ENCODE measurements at regions not wholly inside any gene's neighbourhood (a gene's known extent, or its start where the extent isn't known, plus 50 kb on each side); places are given as distances from the start of the nearest gene placed in this dataset.

GRCh38 chr2:215780313-215780712 lies 233.0 kb downstream of the MREG start:
- no peak overlapping the region for H3K4me3 ChIP-seq (ENCODE audit: control insufficient read depth, low read depth, low read length)
- no peak for DNase-seq (ENCODE audit: low read depth)
- TF ChIP-seq, protein P1, sequence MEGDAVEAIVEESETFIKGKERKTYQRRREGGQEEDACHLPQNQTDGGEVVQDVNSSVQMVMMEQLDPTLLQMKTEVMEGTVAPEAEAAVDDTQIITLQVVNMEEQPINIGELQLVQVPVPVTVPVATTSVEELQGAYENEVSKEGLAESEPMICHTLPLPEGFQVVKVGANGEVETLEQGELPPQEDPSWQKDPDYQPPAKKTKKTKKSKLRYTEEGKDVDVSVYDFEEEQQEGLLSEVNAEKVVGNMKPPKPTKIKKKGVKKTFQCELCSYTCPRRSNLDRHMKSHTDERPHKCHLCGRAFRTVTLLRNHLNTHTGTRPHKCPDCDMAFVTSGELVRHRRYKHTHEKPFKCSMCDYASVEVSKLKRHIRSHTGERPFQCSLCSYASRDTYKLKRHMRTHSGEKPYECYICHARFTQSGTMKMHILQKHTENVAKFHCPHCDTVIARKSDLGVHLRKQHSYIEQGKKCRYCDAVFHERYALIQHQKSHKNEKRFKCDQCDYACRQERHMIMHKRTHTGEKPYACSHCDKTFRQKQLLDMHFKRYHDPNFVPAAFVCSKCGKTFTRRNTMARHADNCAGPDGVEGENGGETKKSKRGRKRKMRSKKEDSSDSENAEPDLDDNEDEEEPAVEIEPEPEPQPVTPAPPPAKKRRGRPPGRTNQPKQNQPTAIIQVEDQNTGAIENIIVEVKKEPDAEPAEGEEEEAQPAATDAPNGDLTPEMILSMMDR (IDR thresholded peaks at IDR 0.05; ENCODE audit: control insufficient read depth, insufficient read depth, low read depth, low read length, missing control alignments), result no peak

DNA sequence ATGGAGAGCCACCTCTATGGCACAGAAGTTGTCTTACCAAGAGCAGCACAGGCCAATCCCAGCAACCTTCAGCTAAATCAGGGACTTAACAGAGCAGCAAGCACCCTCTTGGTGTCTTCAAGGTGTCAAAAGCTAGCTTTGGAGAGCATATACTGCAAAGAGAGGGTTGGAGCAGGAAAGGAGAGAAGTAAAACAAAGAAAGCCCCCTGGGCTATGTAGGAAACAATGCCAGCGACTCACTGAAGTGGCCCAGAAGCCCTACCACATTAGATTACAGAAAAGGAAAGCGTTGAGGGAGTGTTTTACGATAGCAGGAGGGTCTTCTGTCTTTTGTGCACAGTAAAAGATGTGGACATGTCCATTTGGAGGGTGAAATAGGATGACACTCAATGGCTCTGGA lies 233.4 kb downstream of the MREG start:
- TF ChIP-seq, protein P1 (IDR thresholded peaks at IDR 0.05; ENCODE audit: control insufficient read depth, insufficient read depth, low read depth, low read length, missing control alignments), result no peak
- DNase-seq (ENCODE audit: low read depth), result no peak

GRCh38 chr2:215777465-215778044 lies 235.8 kb downstream of the MREG start:
- TF ChIP-seq, protein P1 (IDR thresholded peaks at IDR 0.05; ENCODE audit: control insufficient read depth, insufficient read depth, low read depth, low read length, missing control alignments), result no peak
- no peak for DNase-seq (ENCODE audit: low read depth)
- H3K4me3 ChIP-seq (ENCODE audit: control insufficient read depth, low read depth, low read length), result no peak overlapping the region

More for the DNA sequence above, 233.4 kb downstream of the MREG start:
- H3K4me3 ChIP-seq (ENCODE audit: control insufficient read depth, low read depth, low read length), result no peak overlapping the region

DNA sequence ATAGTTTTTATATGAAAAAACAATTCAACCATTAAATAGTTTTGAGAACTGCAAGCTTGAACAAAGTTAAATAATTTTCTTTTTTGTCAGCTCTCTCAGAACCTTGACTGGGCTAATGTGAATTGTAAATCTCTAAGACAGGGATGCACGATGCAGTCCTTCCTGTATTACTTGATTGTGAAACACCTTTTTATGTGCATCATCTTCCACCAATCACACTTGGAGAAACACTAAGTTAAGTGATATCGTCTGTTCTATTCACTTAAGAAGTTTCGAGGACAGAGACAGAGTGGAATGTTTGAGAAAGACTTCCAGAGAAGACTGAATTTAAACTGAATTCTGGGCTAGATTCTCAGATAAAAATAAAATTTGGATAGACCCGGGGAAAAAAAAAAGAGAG lies 238.2 kb downstream of the MREG start:
- no peak overlapping the region for H3K4me3 ChIP-seq (ENCODE audit: control insufficient read depth, low read depth, low read length)
- no peak for DNase-seq (ENCODE audit: low read depth)
- TF ChIP-seq, protein P1 (IDR thresholded peaks at IDR 0.05; ENCODE audit: control insufficient read depth, insufficient read depth, low read depth, low read length, missing control alignments), result no peak

GRCh38 chr2:215773728-215774127 lies 239.6 kb downstream of the MREG start:
- peak; percentile 95 for DNase-seq (ENCODE audit: low read depth)
- no peak overlapping the region for H3K4me3 ChIP-seq (ENCODE audit: control insufficient read depth, low read depth, low read length)
- TF ChIP-seq, protein P1 (IDR thresholded peaks at IDR 0.05; ENCODE audit: control insufficient read depth, insufficient read depth, low read depth, low read length, missing control alignments), result no peak

DNA sequence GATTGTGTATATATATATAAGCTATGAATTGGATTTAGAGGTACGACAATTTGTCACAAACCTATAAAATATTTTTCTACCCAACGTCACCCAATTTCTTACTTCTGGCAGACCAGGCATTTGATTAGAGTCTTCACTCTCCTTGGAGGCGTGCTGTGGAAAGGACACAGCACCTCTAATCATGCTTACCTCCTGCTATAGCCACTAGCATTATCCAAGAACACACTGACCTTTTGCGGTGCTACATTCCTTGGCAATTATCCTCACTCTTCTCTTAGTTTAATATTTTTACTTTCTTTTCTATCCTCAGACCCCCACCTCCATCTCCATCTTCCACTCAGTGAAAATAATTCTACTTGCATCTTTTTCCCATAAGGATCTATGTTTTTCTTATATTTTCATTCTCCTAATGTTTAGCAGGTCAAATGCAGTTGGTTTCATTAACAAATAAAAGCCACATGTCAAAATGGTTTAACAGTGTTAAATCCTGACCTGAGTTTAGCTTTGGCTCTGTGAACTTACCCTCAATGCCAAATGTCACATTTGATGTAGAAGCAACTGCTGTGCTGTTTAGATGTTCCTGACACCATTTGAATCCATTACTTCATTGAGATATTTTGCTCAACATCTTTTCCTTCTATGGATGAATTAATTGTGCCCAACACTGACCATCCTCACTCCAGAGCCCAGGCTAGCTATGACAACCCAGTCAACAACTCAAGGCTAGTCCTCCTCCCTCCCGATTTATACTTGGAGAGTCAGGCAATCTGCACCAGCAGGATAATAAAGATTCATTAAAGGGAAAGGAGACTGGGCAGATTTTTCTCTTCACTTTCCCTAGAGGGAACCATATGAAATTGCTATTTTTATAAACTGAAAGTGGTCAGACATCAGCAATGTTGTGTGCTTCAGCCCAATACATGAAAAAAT lies 240.5 kb downstream of the MREG start:
- no peak for DNase-seq (ENCODE audit: low read depth)
- no peak overlapping the region for H3K4me3 ChIP-seq (ENCODE audit: control insufficient read depth, low read depth, low read length)
- TF ChIP-seq, protein P1 (IDR thresholded peaks at IDR 0.05; ENCODE audit: control insufficient read depth, insufficient read depth, low read depth, low read length, missing control alignments), result no peak
